Mesenchymal stem cell (in vitro differentiated cells and primary cell): ENCODE measurements at regions not wholly inside any gene's neighbourhood (a gene's known extent, or its start where the extent isn't known, plus 50 kb on each side); places are given as distances from the start of the nearest gene placed in this dataset.
"Not testable (repeated sequence)": the region's sequence is repeated elsewhere in the genome, so short reads cannot be mapped to it uniquely, and the experiment has no call there.

Source experiments
- DNase-seq: peaks from one replicate; pipeline ENCODE4 v3.0.0-alpha.2; 2013
- H2AFZ ChIP-seq: one replicate; pipeline ENCODE4 v1.6.1; 2013; ENCODE audit warnings: low read depth, mild to moderate bottlenecking, control low read depth, inconsistent platforms, low read length, moderate library complexity
- H2AK5ac ChIP-seq: 2 replicates; pipeline ENCODE4 v1.6.1; 2013; ENCODE audit warnings: low read length, moderate library complexity, mild to moderate bottlenecking, inconsistent platforms; ENCODE audit not compliant: severe bottlenecking
- H2BK120ac ChIP-seq: one replicate; pipeline ENCODE4 v1.6.1; 2013; ENCODE audit warnings: low read depth, mild to moderate bottlenecking, inconsistent platforms, low read length, moderate library complexity
- H2BK12ac ChIP-seq, 2 experiments: one replicate each; pipeline ENCODE4 v1.6.1; 2013; ENCODE audit warnings: inconsistent platforms in 2 of 2, low read length in 2 of 2, mild to moderate bottlenecking in 2 of 2, moderate library complexity in 2 of 2, control low read depth in 1 of 2
- H2BK15ac ChIP-seq: one replicate; pipeline ENCODE4 v1.6.1; 2013; ENCODE audit warnings: mild to moderate bottlenecking, low read depth, inconsistent platforms; ENCODE audit not compliant: poor library complexity, severe bottlenecking
- H2BK5ac ChIP-seq: 2 replicates; pipeline ENCODE4 v1.6.1; 2013; ENCODE audit warnings: low read depth, mild to moderate bottlenecking, low read length, control low read depth, inconsistent platforms; ENCODE audit not compliant: poor library complexity, severe bottlenecking
- H3K14ac ChIP-seq, 2 experiments: one replicate each; pipeline ENCODE4 v1.6.1; 2013; ENCODE audit warnings: inconsistent platforms in 2 of 2, low read length in 2 of 2, control low read depth in 1 of 2, mild to moderate bottlenecking in 1 of 2, moderate library complexity in 1 of 2
- H3K18ac ChIP-seq, 2 experiments: one replicate each; pipeline ENCODE4 v1.6.1; 2013; ENCODE audit warnings: inconsistent platforms in 2 of 2, low read length in 2 of 2, control low read depth in 1 of 2, low read depth in 1 of 2, mild to moderate bottlenecking in 1 of 2
- H3K23ac ChIP-seq, 2 experiments: one replicate each; pipeline ENCODE4 v1.6.1; 2013; ENCODE audit warnings: inconsistent platforms in 2 of 2, low read length in 2 of 2, mild to moderate bottlenecking in 2 of 2, moderate library complexity in 2 of 2, control low read depth in 1 of 2
- H3K27ac ChIP-seq: 2 replicates; pipeline ENCODE4 v1.5.1; 2013; ENCODE audit warnings: mild to moderate bottlenecking, moderate library complexity, low read length, control low read depth, inconsistent platforms; ENCODE audit not compliant: poor library complexity, severe bottlenecking
- H3K27me3 ChIP-seq, 2 experiments: 2 replicates each; pipeline versions ENCODE4 v1.6.1 to v1.7.0; 2013; ENCODE audit warnings: low read length in 2 of 2, mild to moderate bottlenecking in 2 of 2, moderate library complexity in 2 of 2, control low read depth in 1 of 2, inconsistent platforms in 1 of 2; ENCODE audit not compliant: control insufficient read depth in 1 of 2, insufficient read depth in 1 of 2
- H3K36me3 ChIP-seq, 2 experiments: 2 replicates each; pipeline versions ENCODE4 v1.6.1 to v1.7.0; 2013; ENCODE audit warnings: low read length in 2 of 2, control low read depth in 1 of 2, inconsistent platforms in 1 of 2, low read depth in 1 of 2, mild to moderate bottlenecking in 1 of 2; ENCODE audit not compliant: insufficient read depth in 2 of 2, control insufficient read depth in 1 of 2
- H3K4ac ChIP-seq, 2 experiments: one replicate each; pipeline ENCODE4 v1.6.1; 2013; ENCODE audit warnings: inconsistent platforms in 2 of 2, low read length in 2 of 2, mild to moderate bottlenecking in 2 of 2, moderate library complexity in 2 of 2, control low read depth in 1 of 2, low read depth in 1 of 2
- H3K4me1 ChIP-seq: 2 replicates; pipeline ENCODE4 v1.6.1; 2013; ENCODE audit warnings: low read depth, low read length, control low read depth; ENCODE audit not compliant: control insufficient read depth, insufficient read depth
- H3K4me2 ChIP-seq: 2 replicates; pipeline ENCODE4 v1.6.1; 2013; ENCODE audit warnings: low read length, mild to moderate bottlenecking, inconsistent platforms; ENCODE audit not compliant: poor library complexity, severe bottlenecking
- H3K4me3 ChIP-seq, 2 experiments: 2 replicates each; pipeline versions ENCODE4 v1.5.1 to v1.7.0; 2013; ENCODE audit warnings: low read length in 2 of 2, mild to moderate bottlenecking in 2 of 2, control low read depth in 1 of 2, low read depth in 1 of 2; ENCODE audit not compliant: insufficient read depth in 1 of 2
- H3K79me1 ChIP-seq: replicated peaks from 2 replicates; pipeline ENCODE4 v1.6.1; 2013; ENCODE audit warnings: mild to moderate bottlenecking, control low read depth, low read length, inconsistent platforms; ENCODE audit not compliant: poor library complexity, severe bottlenecking
- H3K9ac ChIP-seq: 2 replicates; pipeline ENCODE4 v1.7.0; 2013; ENCODE audit warnings: mild to moderate bottlenecking, low read length, moderate library complexity
- H3K9me3 ChIP-seq: 2 replicates; pipeline ENCODE4 v1.7.0; 2013; ENCODE audit warnings: mild to moderate bottlenecking, low read length; ENCODE audit not compliant: control insufficient read depth
- H4K8ac ChIP-seq: one replicate; pipeline ENCODE4 v1.6.1; 2013; ENCODE audit warnings: inconsistent platforms, mild to moderate bottlenecking, low read length, moderate library complexity
- H4K91ac ChIP-seq: one replicate; pipeline ENCODE4 v1.6.1; 2013; ENCODE audit warnings: mild to moderate bottlenecking, low read length, inconsistent platforms
- WGBS: methylation state at CpG from one replicate; pipeline ENCODE4 v1.1.7; 2013; ENCODE audit warnings: mixed read lengths; 5-methylcytosine and 5-hydroxymethylcytosine counted together

DNA sequence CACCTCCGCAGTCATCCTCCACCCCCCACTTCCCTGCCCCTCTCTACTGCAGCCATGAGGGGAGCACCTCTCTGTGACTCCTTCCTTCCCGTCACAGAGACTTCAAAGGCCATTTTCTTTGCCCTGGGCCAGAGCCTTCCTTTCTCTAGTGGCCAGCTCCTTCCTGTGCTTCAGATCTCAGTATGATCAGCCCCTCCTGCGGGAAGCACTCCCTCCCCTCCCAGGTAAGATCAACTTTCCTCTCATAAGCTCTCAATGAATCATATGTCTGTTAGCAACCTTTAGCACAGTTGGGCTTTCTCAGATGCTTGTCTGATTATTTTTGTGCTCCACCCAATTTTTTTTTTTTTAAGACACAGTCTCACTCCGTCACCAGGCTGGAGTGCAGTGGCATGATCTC, 241.0 kb upstream of the PRSS1 start:
- Histone ChIP-seq H3K4ac (no peak overlapping the region), H3K9me3 (no peaks in the 10 kb centered on the region), H3K9ac (no peak overlapping the region), H2AFZ (no peak overlapping the region), H2BK5ac (no peak overlapping the region), H3K27ac (no peak overlapping the region), H3K18ac (no peak overlapping the region), H3K4me1 (no peaks in the 10 kb centered on the region), H3K36me3 (no peaks in the 10 kb centered on the region), H2BK120ac (no peak overlapping the region), H3K79me1 (no peaks in the 10 kb centered on the region), H2BK15ac (no peak overlapping the region), H3K27me3 (peaks cover 31 to 66% of the 10 kb centered on the region in 2 experiments), H4K91ac (no peak overlapping the region), H4K8ac (no peak overlapping the region), H3K4me2 (no peak overlapping the region), H2BK12ac (no peak overlapping the region), H2AK5ac (no peak overlapping the region), H3K14ac (no peak overlapping the region), H3K4me3 (no peak overlapping the region), H3K23ac (no peak overlapping the region)
- DNase-seq = no peak
- 86% methylated on average over 4 of the region's 4 CpGs for WGBS

DNA sequence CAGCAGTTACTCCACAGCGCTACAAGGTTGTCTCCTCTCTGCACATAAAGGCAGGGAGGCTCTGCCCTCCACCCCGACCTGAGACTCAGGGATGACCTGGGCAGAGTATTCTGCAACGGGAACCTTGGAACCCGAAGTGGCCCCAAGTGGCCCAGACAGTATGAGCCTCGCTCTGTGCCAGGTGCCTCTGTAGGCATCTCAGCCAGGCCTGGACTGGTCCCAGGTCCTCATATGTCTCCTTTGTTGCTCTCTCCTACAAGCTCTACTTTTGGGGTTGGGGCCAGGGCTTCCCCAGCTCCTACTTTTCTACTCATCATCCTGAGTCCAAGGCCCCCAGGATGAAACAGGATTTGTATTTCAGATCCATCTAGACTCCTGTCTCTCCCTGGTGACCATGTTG, 241.5 kb upstream of the PRSS1 start:
- WGBS = 83% methylated on average over 5 of the region's 5 CpGs

DNA sequence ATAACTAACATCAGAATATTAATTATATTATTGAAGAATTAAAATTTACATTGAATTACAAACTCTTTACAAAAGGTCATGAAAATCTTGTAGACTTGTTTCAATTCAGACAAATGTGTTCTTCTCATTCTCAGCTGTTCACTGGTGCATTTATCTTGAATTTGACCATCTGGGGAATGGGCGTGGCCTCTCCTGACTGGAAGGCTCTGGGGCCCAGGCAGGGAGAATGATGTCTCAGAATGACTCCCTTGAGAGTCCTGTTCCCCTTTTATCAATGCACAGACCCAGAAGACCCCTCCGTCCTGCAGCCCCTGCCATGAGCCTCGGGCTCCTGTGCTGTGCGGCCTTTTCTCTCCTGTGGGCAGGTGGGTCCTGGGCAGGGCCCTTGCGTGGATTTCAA, 242.2 kb upstream of the PRSS1 start:
- 77% methylated on average over 5 of the region's 5 CpGs for WGBS
- not testable (repeated sequence) for H3K9me3 ChIP-seq, H2BK15ac ChIP-seq, H3K4me3 ChIP-seq, H3K14ac ChIP-seq, H3K4me1 ChIP-seq, H2BK12ac ChIP-seq, H3K4me2 ChIP-seq, H4K8ac ChIP-seq, H2AK5ac ChIP-seq, DNase-seq, H3K27ac ChIP-seq, H3K36me3 ChIP-seq, H3K4ac ChIP-seq, H3K79me1 ChIP-seq, H3K23ac ChIP-seq, H2AFZ ChIP-seq, H2BK5ac ChIP-seq, H4K91ac ChIP-seq, H3K18ac ChIP-seq, H2BK120ac ChIP-seq, H3K9ac ChIP-seq
- peaks cover 38 to 75% of the 10 kb centered on the region in 2 experiments for H3K27me3 ChIP-seq

More for the DNA sequence above, 241.5 kb upstream of the PRSS1 start:
- H3K27ac ChIP-seq = no peak overlapping the region
- H2BK12ac ChIP-seq = no peak overlapping the region
- H3K4me2 ChIP-seq = no peak overlapping the region
- DNase-seq = no peak
- no peak overlapping the region for H2BK5ac ChIP-seq
- H2BK15ac ChIP-seq = no peak overlapping the region
- no peak overlapping the region for H3K4me3 ChIP-seq
- H3K9ac ChIP-seq = no peak overlapping the region
- no peak overlapping the region for H3K4ac ChIP-seq
- no peaks in the 10 kb centered on the region for H3K36me3 ChIP-seq
- H3K79me1 ChIP-seq = no peaks in the 10 kb centered on the region
- no peak overlapping the region for H3K23ac ChIP-seq
- no peaks in the 10 kb centered on the region for H3K9me3 ChIP-seq
- no peak overlapping the region for H3K14ac ChIP-seq
- no peak overlapping the region for H3K18ac ChIP-seq
- no peak overlapping the region for H4K8ac ChIP-seq
- no peak overlapping the region for H2AFZ ChIP-seq
- H4K91ac ChIP-seq = no peak overlapping the region
- no peak overlapping the region for H2AK5ac ChIP-seq
- no peak overlapping the region for H2BK120ac ChIP-seq
- no peaks in the 10 kb centered on the region for H3K4me1 ChIP-seq
- H3K27me3 ChIP-seq = peaks cover 34 to 70% of the 10 kb centered on the region in 2 experiments

DNA sequence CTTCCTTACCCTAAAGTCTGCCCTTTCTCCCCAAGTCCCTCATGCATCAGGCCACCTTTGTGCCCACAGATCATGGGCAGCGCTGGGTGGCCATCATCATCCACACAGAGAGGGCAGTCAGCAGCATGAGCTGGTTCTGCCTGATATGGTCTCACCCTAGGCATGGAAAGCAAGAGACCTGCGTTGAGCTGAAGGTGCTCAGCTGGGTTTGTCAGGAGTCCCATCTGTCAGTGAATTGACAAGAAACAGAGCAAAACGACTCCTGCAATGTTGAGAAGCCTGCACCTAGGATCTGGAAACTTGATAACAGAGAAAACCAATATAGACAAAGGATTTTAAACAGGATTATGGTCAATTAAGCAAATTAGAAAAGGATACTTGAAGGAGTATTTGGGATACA, 242.7 kb upstream of the PRSS1 start:
- Histone ChIP-seq H3K27ac (no peak overlapping the region), H3K27me3 (peaks cover 38 to 77% of the 10 kb centered on the region in 2 experiments), H3K4me3 (no peak overlapping the region), H2AK5ac (no peak overlapping the region), H3K14ac (no peak overlapping the region), H3K4me1 (no peaks in the 10 kb centered on the region), H3K18ac (no peak overlapping the region), H4K91ac (peak overlapping the region; percentile 67), H3K79me1 (no peaks in the 10 kb centered on the region), H3K9me3 (no peaks in the 10 kb centered on the region), H3K23ac (no peak overlapping the region), H2BK5ac (no peak overlapping the region), H3K4me2 (no peak overlapping the region), H2BK12ac (no peak overlapping the region), H3K36me3 (no peaks in the 10 kb centered on the region), H3K4ac (no peak overlapping the region), H4K8ac (no peak overlapping the region), H2BK15ac (no peak overlapping the region), H2AFZ (no peak overlapping the region), H2BK120ac (no peak overlapping the region), H3K9ac (no peak overlapping the region)
- WGBS = 47% methylated on average over 3 of the region's 3 CpGs
- no peak for DNase-seq
